Upper lobe of right lung (tissue), 1 donor: ENCODE measurements at regions not wholly inside any gene's neighbourhood (a gene's known extent, or its start where the extent isn't known, plus 50 kb on each side); places are given as distances from the start of the nearest gene placed in this dataset.

ENCODE experiments used
- ATAC-seq: fragments of 200-7000 bp; cut with Tn5 transposase; one replicate; pipeline ENCODE4 v1.9.1; 2020; ENCODE audit warnings: mild to moderate bottlenecking, moderate library complexity
- DNase-seq: peaks from one replicate; pipeline ENCODE4 v3.0.0-alpha.2; 2020
- H3K27ac ChIP-seq: fragments of 200-600 bp; one replicate; pipeline ENCODE4 v1.8.0; 2022
- H3K27me3 ChIP-seq: fragments of 200-600 bp; one replicate; pipeline ENCODE4 v1.8.0; 2022; ENCODE audit warnings: mild to moderate bottlenecking
- H3K36me3 ChIP-seq: fragments of 200-600 bp; one replicate; pipeline ENCODE4 v1.8.0; 2022
- H3K4me1 ChIP-seq: fragments of 200-600 bp; one replicate; pipeline ENCODE4 v1.8.0; 2022
- H3K4me3 ChIP-seq: fragments of 200-600 bp; one replicate; pipeline ENCODE4 v1.8.0; 2022; ENCODE audit warnings: mild to moderate bottlenecking
- H3K9me3 ChIP-seq: fragments of 200-600 bp; one replicate; pipeline ENCODE4 v1.8.0; 2022
- intact Hi-C: fragments of 100-400 bp; cut with DNase I; formaldehyde crosslinking; loops from one replicate; pipeline ENCODE4 v1.11.0; 2022
- TF ChIP-seq, protein P1 (sequence below): fragments of 200-600 bp; IDR thresholded peaks from one replicate; pipeline ENCODE4 v1.8.0; 2022; ENCODE audit warnings: antibody characterized with exemption
- donor health status: DM: no; HTN: yes; CAD: no; lungs with severe emphysema.

DNA sequence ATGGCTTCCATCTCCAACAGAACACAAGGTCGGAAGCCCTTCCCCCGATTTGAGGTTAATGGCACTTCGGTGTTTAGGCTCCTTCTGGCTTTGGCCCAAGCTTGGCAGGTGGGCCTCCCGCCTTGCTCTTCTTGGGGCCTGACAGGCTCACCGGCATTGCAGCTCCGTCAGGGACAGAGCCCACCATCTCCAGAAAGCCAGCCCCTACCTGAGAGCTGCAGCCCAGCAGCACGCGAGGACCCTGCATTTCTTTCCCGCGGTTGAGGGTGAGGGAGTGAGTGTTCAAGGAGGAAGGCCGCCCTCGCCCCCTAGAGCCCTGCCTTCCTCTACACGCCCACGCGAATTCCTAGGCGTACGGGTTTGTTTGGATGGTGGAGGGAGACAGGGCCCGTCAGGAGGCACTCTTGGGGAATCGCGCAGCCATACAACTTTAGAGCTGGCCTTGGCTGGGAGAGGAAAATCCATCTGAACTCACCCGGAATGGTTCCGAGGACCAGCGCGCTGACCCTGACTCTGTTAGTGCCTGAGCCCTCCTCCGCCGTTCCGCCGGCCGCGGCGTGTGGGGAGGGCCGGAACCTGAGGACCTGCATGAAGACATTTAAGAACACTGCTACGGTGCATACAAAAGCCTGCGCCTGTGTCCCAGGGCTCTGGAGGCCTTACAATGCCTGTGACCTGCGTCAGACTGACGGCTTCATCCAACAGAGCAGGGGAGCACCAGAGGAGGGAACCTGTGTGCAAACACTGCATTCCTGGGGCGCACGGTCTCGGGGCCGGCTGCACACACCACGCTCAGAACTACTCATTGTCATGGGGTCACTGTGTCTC lies 73.8 kb downstream of the MRPL36 start:
- ATAC-seq (no peak), DNase-seq (peak; percentile 59)
- Histone ChIP-seq H3K4me3 (no peak overlapping the region), H3K36me3 (no peaks in the 10 kb centered on the region), H3K27ac (no peak overlapping the region), H3K9me3 (no peaks in the 10 kb centered on the region), H3K27me3 (no peaks in the 10 kb centered on the region), H3K4me1 (no peaks in the 10 kb centered on the region)
- intact Hi-C loops, result no loop called here
- TF ChIP-seq, protein P1, sequence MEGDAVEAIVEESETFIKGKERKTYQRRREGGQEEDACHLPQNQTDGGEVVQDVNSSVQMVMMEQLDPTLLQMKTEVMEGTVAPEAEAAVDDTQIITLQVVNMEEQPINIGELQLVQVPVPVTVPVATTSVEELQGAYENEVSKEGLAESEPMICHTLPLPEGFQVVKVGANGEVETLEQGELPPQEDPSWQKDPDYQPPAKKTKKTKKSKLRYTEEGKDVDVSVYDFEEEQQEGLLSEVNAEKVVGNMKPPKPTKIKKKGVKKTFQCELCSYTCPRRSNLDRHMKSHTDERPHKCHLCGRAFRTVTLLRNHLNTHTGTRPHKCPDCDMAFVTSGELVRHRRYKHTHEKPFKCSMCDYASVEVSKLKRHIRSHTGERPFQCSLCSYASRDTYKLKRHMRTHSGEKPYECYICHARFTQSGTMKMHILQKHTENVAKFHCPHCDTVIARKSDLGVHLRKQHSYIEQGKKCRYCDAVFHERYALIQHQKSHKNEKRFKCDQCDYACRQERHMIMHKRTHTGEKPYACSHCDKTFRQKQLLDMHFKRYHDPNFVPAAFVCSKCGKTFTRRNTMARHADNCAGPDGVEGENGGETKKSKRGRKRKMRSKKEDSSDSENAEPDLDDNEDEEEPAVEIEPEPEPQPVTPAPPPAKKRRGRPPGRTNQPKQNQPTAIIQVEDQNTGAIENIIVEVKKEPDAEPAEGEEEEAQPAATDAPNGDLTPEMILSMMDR, result no peak

DNA sequence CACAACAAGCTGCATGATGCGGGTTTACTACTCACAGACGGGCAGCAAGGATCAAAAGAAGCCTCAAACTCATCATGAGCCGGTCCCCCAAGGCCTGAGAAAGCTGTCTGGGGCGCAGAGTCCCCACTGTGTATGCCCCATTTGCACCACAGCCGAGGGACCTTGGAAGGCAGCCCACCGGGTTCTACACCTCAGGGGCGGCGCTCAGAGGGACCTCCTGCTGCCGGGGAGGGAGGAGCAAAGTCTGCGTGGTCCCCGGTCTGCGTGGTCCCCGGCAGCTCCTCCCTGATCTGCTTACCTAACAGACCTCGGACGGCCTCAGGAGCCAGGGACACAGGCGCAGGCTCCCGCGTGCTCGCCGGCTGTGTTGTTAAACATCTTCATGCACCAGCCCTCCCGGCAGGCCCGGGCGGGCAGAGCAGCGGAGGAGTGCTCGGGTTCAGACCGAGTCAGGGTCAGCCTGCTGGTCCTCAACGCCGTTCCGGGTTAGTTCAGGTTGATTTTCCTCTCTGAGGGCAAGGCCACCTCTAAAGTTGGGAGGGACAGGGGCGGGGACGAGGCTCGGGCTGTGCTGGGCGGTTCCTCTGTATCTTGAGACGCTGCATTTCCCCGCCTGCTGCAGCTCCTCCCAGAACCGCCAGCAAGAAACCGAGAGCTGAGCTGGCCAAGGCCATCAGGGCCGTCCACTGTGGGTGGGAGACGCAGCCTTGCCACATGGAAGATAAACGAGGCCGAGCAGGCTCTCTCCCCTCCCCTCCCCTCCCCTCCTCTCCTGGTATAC lies 74.6 kb downstream of the MRPL36 start:
- Histone ChIP-seq H3K4me1 (no peaks in the 10 kb centered on the region), H3K9me3 (no peaks in the 10 kb centered on the region), H3K27me3 (no peaks in the 10 kb centered on the region), H3K27ac (no peak overlapping the region), H3K36me3 (no peaks in the 10 kb centered on the region), H3K4me3 (no peak overlapping the region)
- TF ChIP-seq, protein P1, result no peak
- ATAC-seq (peak; percentile 19), DNase-seq (peak; percentile 63)
- intact Hi-C loops, result no loop called here

DNA sequence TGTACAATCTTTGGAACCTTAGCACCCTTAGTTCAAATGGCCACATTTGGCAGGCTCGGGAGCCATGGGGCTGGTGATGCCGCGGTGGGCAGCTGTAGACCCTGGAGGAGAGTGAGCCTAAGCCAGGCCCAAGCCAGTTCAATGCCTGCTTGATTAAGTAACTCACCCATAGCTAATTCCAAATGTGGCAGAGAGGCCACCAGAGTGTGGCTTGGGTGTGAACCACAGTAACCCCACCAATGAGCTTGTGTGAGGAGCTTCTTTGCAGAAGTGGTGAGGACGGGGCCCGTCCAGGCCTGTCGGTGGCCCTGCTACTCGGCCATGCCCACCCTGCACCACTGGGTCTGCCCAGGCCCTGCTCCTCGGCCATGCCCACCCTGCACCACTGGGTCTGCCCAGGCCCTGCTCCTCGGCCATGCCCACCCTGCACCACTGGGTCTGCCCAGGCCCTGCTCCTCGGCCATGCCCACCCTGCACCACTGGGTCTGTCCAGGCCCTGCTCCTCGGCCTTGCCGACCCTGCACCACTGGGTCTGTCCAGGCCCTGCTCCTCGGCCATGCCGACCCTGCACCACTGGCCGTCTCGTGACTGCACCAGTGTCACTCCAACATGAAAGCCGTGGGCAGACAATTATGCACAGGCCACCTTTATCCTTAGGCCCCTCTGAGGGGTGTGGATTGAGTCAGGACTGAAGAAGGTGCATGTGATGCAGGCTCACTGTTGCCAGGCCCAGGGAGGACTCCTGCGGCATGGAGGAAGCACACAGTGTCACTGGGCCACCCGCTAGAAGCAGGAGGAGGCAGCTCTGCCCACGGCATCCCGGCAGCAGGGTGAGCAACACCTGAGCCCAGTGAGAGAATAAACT lies 75.4 kb downstream of the MRPL36 start:
- Histone ChIP-seq H3K27me3 (no peaks in the 10 kb centered on the region), H3K9me3 (no peaks in the 10 kb centered on the region), H3K4me3 (no peak overlapping the region), H3K4me1 (no peaks in the 10 kb centered on the region), H3K27ac (no peak overlapping the region), H3K36me3 (no peaks in the 10 kb centered on the region)
- DNase-seq (peak; percentile 48), ATAC-seq (no peak)
- intact Hi-C loops, result no loop called here
- TF ChIP-seq, protein P1, result no peak

DNA sequence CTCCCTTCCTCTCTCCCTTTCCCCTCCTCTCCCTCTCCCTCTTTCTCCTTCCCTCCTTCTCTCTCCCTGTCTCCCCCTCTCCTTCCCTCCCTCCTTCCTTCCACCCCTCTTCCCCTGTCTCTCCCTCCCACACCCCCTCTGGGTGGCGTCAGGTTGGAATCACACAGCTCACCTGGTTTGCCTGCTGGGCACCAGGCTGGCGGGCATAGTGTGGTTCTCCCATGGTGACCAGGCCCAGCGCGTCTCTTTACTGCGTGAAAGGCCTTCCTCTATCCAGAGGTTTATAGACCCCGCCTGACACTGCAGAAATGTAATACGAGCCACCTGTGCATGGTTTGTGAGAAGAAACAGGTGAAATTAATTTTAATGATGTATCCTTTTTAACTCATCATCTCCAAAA lies 76.2 kb downstream of the MRPL36 start:
- H3K27me3 ChIP-seq, result no peaks in the 10 kb centered on the region
- peaks cover 6% of the 10 kb centered on the region for H3K9me3 ChIP-seq
- no peaks in the 10 kb centered on the region for H3K36me3 ChIP-seq
- H3K4me1 ChIP-seq, result no peaks in the 10 kb centered on the region
- DNase-seq (peak; percentile 26), ATAC-seq (no peak)
- no peak overlapping the region for H3K4me3 ChIP-seq
- TF ChIP-seq, protein P1, result no peak
- intact Hi-C loops, result no loop called here
- H3K27ac ChIP-seq, result no peak overlapping the region

DNA sequence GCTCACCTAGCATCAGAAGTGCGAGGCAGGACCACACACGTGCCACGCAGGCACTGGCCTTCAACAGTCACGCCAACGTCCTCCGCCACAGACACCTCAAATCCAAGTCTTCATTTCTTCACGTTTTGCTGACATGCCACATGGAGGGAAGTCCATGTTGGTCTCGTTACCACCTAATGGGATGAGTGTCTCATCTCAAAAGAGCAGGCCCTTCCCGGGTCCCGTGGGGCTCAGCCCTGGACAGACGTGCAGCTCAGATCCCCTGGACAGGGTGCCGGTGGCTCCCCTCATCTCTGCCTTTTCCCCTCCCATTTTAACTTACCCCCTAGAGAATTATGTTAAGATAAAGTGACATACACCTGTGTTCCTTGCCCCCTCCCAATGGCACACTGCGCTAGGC lies 76.8 kb downstream of the MRPL36 start:
- TF ChIP-seq, protein P1, result no peak

More for the DNA sequence above, 76.8 kb downstream of the MRPL36 start:
- intact Hi-C loops, result no loop called here
- Histone ChIP-seq H3K4me3 (no peak overlapping the region), H3K36me3 (no peaks in the 10 kb centered on the region), H3K4me1 (no peaks in the 10 kb centered on the region), H3K27me3 (no peaks in the 10 kb centered on the region), H3K27ac (no peak overlapping the region), H3K9me3 (peaks cover 7% of the 10 kb centered on the region)
- DNase-seq (peak; percentile 49), ATAC-seq (no peak)
